ENCODE measurements at regions not wholly inside any gene's neighbourhood (a gene's known extent, or its start where the extent isn't known, plus 50 kb on each side); places are given as distances from the start of the nearest gene placed in this dataset.

DNA sequence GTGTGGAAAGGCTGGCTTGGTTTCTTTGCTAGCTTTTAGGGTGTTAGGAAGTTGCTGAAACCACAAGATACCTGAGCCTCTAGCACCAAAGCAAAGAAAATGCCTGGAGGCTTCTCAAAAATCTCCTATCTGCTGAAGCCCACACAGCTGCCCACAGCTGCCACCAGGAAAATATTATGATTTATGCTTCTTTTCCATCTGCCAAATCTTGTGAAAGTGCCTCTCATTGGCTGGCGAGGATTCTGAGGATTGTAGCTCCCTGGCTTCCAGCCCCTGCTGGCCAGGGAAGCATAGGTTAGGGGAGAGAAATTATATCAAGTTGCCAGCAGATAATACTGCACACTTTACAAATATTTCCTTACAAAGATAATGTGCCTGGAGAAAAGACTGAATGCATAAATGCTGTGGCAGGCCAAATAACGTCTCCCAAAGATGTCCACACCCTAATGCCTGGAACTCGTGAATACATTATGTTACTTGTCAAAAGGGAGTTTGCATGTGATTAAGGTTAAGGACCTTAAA lies 98.4 kb downstream of the MRPL14 start:
- DNase-seq (ENCODE audit: low read depth) = no peak
- TF ChIP-seq, protein P1, sequence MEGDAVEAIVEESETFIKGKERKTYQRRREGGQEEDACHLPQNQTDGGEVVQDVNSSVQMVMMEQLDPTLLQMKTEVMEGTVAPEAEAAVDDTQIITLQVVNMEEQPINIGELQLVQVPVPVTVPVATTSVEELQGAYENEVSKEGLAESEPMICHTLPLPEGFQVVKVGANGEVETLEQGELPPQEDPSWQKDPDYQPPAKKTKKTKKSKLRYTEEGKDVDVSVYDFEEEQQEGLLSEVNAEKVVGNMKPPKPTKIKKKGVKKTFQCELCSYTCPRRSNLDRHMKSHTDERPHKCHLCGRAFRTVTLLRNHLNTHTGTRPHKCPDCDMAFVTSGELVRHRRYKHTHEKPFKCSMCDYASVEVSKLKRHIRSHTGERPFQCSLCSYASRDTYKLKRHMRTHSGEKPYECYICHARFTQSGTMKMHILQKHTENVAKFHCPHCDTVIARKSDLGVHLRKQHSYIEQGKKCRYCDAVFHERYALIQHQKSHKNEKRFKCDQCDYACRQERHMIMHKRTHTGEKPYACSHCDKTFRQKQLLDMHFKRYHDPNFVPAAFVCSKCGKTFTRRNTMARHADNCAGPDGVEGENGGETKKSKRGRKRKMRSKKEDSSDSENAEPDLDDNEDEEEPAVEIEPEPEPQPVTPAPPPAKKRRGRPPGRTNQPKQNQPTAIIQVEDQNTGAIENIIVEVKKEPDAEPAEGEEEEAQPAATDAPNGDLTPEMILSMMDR (IDR thresholded peaks at IDR 0.05; ENCODE audit: low read depth, low read length, missing control alignments) = no peak
- H3K4me3 ChIP-seq (ENCODE audit: low read depth, low read length) = no peak overlapping the region

DNA sequence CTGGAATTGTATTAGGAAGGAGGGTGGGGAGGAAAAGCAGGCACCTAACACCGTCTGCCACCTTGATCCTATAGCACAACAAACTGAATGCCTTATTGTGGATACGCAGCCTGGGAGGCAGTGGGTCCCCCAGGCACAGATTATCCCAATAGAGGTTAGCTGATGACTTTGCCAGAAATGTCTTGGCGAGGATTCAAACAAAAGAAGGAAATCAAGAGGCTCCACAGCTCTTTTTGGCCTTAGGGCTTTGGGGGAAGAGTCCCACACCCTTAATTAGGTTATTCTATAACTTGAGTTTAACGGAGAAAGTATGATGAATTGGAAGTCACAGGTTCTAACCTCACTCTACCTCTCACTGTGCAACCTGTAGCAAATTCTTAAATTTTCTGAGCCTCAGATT lies 102.0 kb downstream of the MRPL14 start:
- no peak for DNase-seq (ENCODE audit: low read depth)
- no peak overlapping the region for H3K4me3 ChIP-seq (ENCODE audit: low read depth, low read length)
- TF ChIP-seq, protein P1 (IDR thresholded peaks at IDR 0.05; ENCODE audit: low read depth, low read length, missing control alignments) = no peak

DNA sequence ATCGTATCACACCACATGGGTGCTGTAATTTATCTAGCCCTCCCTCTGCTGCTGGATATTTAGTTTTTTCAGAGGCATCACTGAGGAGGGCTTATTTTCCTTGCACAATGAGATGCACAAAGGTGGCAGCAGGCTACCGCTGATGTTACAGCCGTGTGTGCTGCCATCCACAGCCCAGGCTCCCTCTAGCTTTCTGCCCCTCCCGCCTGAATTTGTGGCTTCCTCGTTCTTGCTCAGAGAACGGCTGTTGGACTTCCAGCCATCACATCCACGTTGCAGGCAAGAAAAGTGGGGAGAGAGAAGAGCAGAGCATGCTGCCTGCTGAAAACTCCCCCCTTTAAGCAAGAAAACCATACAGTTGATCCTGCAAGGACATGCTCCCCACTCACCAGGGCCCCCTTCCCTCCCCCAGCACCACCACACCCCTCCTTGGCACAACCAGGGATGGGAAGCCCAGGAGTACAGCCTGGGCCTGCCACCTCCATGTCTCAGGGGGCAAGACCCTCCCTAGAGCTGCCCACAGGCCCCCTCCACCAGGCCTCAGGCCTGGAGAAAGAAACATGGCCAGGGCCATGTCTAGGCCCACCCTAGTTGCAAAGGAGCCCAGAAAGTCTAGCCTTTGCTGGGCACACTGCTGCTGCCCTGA lies 102.6 kb downstream of the MRPL14 start:
- TF ChIP-seq, protein P1 (IDR thresholded peaks at IDR 0.05; ENCODE audit: low read depth, low read length, missing control alignments) = no peak
- no peak for DNase-seq (ENCODE audit: low read depth)
- H3K4me3 ChIP-seq (ENCODE audit: low read depth, low read length) = no peak overlapping the region

DNA sequence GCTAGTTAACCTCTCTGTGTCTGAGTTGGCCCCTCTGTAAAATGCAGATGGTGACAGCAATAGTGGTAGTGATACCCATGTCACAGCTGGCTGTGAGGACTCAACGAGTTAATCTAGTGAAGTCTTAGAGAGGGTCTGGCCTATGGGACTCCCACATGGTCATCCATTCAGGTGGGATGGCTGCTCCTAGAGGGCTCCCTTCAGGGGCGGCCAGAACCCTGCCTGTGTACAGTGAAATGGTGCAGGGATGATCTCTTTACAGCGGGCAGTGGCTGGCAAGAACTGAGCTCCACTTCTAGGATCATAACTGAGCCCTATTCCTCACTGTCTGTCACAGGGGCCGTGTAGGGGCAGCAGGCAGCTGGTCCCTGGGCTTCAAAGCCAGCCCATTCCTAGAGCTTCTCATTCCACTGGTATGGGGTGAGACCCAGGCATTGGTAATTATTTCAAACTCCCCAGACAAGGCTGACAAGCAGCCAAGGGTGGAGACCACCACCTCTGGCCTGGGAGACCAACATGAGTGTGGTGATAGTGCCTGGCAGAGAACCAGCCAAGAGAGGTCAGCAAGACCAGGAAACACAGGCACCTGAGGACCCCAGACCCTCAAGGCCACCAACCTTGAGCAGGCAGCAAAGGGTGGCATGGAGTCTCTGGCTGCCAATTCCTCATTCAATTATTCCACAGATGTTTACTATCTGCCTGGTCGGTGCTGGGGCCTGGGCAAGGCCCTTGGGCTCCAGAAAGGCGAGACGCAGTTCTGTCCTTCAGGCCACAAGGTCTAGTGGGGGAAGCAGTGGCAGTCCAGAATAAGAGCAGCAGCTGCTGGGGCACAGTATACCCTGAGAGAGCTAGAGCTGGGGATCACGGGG lies 103.4 kb downstream of the MRPL14 start:
- DNase-seq (ENCODE audit: low read depth) = no peak
- TF ChIP-seq, protein P1 (IDR thresholded peaks at IDR 0.05; ENCODE audit: low read depth, low read length, missing control alignments) = no peak
- H3K4me3 ChIP-seq (ENCODE audit: low read depth, low read length) = no peak overlapping the region

DNA sequence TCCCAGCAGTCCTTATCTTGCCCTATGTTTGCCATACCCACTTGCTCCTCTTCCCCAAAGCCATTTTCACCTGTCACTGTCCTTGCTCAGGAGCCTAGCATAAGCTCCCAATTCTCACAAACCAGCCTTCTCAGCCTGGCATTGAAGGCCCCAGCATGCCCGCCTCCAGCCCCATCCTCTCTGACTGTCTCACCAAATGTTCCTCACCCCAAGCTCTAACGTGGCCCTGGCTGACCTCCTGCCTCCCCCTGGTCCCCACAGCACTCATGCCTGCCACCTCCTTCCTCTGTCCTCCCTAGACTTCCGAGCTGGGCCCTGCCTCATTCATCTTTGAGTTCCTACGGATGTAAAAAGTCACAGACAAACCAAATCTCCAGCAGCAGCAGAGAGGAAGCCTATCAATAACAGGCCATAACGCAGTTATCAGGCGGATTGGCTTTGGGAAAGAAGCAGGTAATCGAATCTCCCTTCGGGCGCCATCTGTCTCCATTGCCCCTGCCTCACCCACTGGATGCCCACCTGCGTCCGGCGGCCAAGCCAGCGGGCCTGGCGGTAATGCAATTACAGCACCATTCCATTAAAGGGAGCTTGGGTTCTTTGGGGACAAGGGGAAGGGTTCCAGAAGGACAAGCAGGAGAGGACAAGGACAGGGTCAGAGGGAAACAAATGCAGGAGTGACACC lies 104.4 kb downstream of the MRPL14 start:
- no peak for DNase-seq (ENCODE audit: low read depth)
- TF ChIP-seq, protein P1 (IDR thresholded peaks at IDR 0.05; ENCODE audit: low read depth, low read length, missing control alignments) = no peak
- no peak overlapping the region for H3K4me3 ChIP-seq (ENCODE audit: low read depth, low read length)

DNA sequence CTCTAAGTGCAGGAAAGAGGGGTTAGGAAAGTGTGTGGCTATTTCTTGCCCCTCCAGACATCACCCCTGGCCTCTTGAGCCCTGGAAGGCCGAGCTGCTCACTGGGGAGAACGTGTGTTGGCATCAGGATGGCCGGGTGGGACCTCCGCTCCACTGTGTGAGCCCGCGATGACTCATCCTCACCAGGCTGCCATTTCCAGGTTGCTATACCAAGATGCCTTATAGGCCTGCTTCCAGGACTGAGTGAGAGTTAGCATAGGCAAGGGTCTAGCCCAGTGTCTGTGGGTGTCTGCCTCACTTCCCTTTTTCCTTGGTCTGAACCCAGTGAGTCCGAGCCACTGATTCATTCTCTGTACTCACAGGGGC lies 105.0 kb downstream of the MRPL14 start:
- DNase-seq (ENCODE audit: low read depth) = no peak
- TF ChIP-seq, protein P1 (IDR thresholded peaks at IDR 0.05; ENCODE audit: low read depth, low read length, missing control alignments) = no peak
- H3K4me3 ChIP-seq (ENCODE audit: low read depth, low read length) = no peak overlapping the region
